D341Med (cell line): ENCODE measurements at regions not wholly inside any gene's neighbourhood (a gene's known extent, or its start where the extent isn't known, plus 50 kb on each side); places are given as distances from the start of the nearest gene placed in this dataset.
"Not testable (repeated sequence)": the region's sequence is repeated elsewhere in the genome, so short reads cannot be mapped to it uniquely, and the experiment has no call there.

Experiments
- DNase-seq: peaks from one replicate; pipeline ENCODE4 v3.0.0; 2012; ENCODE audit warnings: low spot score

DNA sequence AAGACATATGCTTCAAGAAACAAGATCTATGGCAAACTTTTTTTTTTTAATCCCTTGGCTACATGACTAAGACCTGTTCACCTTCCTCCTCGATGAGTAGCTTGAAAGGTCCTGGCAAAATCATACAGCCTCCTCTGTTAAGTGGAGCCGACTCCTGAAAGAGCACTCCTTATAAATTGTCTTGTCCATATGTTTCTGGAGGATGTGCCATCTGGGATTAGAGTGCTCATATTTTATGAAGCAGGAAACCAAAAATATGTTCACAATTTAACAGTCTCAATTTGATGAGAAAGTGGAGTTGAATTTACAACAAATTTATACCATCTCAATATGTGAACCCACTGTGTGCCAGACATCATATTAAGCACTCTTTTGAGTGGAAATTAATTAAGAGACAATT is 912.1 kb upstream of the FAT3 start:
- DNase-seq: no peak

DNA sequence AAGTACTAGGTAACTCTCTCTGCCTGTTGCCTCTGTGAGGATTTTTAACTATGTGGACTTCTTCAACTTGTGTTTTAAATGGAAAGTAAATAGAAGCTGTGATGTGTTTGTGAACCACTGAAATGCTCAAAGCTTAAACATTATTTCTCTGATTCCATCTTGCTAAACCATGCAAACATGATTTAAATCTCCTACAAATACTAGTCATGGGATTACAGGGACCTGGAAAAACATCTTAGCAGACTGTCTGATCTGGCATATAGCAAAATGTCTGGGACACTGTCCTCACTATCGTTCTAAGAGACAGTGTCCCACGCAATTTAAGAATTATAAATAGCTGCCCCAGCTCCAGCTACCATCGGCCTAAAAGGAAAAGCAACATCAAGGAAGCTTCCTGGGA is 914.5 kb upstream of the FAT3 start:
- DNase-seq: no peak

DNA sequence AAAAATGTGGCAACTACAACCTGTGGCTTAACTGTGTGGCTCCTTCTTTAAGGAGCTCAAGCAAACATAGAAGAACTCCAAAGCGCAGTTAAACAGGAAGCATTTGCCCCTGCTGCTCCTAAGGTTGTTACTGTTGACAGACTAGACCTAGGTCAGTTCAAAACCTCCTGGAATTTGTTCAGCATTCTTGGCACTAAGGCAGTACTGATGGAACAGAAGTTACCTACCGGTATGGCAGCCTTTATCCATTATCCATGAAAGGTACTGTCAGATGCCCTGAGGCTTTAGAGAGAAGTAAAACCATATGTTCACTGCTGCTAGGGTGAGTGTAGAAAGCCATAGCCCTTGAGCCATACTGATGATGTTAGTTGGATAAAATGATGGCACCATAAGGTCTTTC is 916.5 kb upstream of the FAT3 start:
- no peak for DNase-seq

DNA sequence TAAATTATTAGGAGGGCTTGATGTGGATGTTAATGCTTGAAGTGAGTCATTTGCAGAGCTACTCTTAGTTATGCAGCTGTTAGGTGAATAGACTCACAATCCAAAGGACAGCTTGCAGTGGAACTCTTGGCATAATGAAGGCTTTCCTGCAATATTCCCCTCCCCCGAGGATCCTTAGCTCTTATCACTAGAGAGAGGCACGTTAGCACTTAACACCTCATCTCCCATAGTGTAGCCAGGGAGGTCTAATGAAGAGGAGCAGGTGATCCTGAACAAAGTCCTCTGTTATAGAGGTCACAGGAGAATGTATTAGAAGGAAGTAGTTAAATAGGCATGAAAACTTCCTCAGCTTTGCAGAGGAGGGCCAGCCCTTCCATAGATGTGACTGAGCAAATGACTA is 919.2 kb upstream of the FAT3 start:
- no peak for DNase-seq

DNA sequence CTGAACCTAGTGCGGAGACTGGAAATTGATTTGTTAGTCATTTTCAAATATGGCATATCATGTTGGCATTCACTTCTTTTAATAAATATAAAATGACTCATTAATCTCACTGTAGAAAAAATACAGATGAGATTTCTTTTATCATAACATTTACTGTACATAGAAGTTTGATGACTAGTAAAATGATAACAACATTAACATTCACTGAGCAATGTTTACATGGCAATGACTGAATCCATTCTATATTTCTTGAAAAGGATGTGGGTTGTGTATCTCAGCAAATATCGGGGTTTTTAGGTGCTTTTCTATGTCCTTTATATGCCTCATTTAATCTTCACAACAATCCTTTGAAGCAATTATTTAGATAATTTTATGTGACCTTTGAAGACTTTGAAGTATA is 920.9 kb upstream of the FAT3 start:
- DNase-seq: no peak

DNA sequence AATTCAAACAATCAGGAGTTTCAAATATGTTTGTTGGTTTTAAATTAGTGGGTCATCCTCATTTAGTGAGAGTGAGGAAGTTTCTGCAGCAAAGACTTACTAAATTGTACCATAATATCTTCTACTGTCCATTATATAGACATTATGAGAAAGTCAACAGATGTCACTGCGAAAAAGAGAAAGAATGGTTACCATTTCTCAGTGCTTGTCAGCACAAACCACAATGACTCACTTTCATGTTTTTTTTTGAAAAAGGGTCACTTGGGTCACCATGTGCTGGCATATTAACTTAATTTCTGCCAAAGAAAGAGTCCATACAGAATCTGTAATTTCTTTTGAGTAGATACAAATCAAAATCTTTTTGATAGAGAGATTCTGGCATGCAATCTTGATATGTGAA is 924.6 kb upstream of the FAT3 start:
- DNase-seq: no peak

DNA sequence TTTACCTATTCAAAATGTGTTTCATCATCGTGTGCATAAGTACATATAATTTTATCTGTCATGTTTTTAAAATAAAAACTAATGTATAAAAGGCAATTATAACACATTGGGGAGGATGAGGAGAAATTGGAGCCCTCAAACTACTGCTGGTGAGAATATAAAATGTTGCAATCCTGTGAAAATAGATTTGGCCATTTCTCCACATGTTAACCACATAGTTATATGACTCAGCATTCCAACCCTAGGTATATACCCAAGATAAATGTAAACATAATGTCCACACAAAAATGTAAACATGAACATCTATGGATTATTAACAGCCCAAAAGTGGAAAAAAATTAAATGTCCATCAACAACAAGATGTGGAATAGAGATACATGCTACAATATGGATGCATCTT is 928.0 kb upstream of the FAT3 start:
- no peak for DNase-seq

DNA sequence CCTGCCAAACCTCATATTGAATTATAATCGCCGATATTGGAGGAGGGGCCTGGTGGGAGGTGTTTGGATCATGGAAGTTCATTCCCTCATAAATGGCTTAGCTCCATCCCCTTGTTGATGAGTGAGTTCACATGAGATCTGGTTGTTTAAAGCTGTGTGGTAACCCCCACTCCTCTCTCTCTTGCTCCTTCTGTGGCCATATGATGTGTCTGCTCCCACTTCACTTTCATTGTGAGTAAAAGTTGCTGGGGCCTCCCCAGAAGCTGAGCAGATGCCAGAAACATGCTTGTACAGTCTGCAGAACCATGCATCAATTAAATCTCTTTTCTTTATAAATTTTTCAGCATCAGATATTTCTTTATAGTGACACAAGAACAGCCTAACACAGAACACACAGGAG is 929.0 kb upstream of the FAT3 start:
- no peak for DNase-seq

DNA sequence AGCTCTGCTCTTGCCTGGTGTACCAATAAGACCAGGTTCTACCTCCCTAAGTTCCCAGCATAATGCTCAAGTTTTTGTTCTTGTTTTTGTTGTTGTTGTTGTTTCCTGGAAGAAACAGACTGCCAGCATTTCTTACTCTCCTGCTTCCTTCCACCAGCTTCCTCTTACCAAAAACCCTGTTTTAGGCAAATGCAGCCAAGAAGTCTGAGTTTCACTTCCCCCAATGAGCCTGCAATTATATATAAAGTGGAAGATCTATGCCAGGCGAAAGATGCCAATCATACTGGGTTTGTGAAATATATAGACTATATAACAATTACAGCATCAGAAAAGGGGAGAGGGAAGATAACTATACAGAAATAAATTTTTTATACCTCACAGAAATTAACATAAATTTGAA is 931.5 kb upstream of the FAT3 start:
- DNase-seq: no peak

DNA sequence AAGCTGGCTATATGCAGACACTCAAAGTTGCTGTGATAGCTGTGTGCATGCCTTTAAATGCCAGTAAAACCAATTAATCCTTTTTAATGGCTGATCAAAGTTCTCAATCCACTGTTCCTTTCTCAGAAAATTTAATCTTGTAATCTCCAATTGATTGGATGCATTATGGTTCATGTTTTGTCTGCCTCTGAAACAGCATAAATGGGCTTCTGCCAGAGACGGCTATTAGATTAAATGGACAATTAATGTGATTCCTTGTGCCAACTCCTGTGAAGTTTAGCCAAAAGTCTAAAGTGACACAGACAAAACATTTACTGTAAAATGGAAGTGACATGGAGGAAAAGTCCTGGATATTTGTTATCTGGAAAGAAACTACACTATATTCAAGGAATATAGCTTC is 952.5 kb upstream of the FAT3 start:
- no peak for DNase-seq

DNA sequence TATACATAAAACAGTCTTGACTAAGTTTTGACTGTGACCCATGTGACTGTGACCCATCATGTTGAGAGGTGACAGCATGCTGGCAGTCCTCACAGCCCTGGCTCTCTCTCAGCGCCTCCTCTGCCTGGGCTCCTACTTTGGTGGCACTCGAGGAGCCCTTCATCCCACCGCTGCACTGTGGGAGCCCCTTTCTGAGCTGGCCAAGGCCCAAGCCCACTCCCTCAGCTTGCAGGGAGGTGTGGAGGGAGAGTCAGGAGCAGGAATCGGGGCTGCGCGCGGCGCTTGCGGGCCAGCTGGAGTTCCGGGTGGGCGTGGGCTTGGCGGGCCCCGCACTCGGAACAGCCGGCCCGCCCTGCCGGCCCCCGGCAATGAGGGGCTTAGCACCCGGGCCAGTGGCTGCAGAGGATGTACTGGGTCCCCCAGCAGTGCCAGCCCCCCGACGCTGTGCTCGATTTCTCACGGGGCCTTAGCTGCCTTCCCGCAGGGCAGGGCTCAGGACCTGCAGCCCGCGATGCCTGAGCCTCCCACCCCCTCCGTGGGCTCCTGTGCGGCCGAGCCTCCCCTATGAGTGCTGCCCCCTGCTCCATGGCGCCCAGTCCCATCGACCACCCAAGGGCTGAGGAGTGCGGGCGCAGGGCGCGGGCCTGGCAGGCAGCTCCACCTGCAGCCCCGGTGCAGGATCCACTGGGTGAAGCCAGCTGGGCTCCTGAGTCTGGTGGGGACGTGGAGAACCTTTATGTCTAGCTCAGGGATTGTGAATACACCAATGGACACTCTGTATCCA is 955.9 kb upstream of the FAT3 start:
- DNase-seq: not testable (repeated sequence)

DNA sequence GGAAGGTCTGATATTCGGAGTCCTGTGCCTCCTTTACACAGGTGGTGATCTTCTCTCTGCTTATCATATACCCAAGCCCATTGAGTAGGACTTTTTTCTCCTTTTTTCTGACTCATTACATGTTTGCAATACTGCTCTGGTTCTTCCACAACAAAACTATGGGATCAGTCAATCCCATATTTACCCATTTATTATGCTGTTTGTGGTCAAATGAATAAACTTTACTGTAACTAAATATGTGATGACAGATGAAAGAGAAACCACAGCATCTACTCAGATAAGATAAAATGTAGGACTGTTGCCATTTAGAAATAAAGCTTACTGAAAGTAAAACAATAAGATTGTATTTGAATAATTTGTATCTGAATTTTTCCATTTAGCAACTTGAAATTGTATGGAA is 958.7 kb upstream of the FAT3 start:
- no peak for DNase-seq

DNA sequence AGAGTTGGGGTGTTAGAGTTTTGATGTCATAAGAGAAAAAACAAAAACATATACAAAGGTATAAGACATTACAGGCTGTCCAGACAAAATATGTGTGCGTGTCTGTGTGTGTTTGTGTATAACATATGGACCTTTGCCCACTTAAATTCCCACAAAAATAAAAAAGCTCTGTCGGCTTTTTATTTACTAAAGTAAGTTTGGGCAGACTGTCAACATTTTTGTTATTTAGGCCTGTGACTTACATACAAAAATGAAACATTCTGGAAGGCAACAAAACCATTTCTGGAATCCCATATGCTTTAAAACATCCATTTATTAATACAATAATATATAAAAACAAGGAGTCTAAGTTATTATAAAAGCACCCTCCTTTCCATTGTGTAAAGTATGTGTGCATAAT is 960.1 kb upstream of the FAT3 start:
- no peak for DNase-seq

DNA sequence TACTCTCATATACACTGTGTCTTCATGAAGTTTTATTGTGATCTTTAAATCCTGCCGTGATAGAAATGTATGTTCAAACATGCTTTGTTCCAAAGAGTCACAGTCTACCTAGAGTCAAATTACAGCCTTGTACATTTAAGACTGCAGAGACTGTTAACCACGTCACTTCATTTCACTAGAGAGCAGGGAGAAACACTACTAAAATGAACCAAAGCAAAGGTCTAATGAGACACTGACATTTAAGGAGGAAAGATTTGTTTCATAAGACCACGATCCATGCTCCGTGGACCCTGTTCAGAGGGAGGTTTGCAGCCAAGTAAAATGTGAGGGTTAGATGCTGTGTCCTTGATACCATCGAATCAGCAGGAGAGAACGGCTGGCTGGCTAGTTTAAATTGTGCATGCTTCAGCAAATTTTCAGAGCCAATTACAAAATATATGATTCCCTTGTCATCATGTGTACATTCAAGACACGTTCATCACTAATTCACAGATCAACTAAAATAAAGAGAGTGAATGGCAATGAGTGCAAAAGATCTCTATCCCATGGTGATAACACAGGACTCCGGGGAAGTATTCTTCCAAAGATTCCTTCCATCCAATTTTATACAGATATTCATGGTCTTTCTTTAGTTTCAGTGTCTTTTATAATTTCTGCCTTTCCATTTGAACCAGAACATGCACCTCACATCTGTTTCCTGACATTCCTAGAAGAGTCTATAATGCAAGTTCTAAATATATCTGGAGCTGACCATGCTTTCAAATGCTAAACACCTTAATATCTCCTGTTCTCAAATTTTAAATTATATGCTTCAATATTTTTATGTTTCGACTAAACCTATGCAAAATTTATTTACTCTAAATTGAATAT is 960.9 kb upstream of the FAT3 start:
- no peak for DNase-seq

DNA sequence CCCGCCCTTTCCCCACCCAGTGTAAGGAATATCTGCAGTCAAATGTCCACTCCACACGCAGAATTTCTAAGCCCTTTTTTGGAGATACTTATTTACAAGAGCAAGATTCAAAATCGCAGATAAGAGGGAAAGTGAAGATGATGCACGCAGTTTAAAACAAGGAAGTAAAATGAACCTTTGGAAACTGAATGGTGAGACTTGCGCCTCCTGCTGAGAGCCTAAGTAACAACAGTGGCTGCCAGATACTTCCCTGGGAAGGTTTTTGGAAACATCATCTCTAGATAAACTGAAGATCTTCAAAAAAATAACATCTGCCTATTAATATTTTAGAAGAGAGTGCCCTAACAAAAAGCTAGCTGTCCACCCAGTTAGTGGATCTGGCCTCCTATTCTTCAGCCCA is 963.1 kb upstream of the FAT3 start:
- DNase-seq: no peak

DNA sequence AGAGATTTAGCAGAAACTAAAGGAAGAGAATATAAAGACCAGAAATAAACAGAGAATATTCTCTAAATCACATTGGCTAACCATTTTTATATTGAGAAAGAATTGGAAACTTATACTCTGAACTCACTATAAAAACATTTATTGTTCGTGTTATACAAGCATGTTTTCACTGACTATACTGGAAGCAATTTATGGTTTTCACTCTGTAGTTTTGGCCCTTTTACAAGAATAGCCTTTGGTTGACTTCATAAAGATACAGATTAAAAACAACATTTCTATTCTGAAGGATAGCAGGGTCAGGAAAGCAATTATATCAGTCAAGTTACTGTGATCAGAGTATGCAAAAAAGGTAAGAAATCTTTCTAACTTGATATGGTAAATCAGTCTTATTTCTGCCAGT is 965.7 kb upstream of the FAT3 start:
- no peak for DNase-seq

DNA sequence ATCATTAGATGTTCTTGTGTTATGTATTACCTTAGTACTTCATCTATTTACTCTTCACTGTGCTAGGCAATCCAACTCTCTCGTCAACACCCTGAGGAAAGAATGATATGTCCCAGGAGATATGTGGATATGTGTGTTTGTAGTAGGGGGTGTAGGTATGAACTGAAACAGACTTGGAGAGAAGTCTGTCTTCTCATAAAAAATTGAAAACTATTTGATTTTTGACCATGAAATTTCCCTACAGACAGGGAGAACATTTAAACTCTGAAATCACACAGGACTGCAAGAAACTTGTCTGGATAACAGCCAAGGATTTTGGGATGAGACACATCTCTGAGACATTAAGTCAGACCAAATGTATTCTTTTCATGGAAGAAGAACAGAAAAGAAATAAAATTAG is 967.0 kb upstream of the FAT3 start:
- no peak for DNase-seq

DNA sequence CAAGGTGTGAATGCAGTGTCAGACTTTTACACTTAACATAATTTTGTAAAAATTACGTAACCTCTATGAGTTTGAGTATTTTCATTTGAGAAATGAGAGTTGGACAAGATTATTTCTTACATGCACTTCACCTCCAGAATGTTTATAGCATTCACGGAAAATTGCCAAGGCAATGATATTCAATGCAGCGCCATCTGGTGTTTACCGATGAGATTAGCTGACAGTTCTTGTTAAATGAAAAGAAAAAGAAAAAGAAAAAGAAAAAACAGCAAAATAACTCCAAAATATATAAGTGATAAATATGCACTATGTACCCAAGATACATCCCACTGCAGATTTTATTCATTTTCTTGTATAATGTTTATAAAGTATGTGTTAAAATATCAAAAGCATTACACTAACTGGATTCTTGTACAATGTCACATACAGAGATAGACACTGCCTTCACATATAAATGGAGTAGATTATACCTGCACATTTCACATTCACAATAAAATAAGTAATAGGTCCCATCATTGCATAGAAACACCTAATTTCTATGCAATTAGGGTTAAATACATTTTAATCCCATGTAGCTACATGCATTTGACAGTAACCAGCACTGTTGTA is 976.3 kb upstream of the FAT3 start:
- DNase-seq: no peak

DNA sequence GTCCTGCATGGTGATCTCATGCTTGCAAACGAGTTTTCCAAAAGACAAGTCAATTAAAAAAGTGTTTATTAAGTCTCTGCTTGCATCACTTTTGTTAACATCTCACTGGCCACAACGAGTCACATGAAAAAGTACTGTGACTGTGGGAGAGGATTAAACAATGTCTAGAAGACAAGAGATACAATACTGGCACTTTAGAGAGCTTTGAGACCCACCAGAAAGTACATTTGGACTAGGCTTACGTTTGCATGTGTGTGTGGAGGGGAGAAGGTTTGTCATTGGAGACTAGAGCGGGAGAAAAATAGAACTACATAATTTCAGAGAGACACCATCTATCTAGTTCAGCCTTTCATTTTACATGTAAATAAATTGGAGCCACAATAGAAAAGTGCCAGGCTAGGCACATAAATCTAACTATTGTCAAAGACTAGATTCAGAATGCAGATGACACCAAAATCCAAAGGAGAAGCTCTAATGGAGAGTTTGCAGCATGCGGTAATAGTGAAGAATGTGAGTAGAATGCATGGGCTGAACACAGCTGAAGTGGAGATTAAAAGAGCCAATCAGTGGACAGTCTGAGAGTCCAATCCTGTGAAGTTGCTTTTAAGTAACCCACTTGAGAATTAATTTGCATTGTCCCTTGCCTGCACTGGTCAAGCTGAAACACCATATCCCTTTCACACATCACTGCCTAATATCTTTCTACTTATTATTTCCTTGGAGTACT is 977.4 kb upstream of the FAT3 start:
- DNase-seq: no peak

DNA sequence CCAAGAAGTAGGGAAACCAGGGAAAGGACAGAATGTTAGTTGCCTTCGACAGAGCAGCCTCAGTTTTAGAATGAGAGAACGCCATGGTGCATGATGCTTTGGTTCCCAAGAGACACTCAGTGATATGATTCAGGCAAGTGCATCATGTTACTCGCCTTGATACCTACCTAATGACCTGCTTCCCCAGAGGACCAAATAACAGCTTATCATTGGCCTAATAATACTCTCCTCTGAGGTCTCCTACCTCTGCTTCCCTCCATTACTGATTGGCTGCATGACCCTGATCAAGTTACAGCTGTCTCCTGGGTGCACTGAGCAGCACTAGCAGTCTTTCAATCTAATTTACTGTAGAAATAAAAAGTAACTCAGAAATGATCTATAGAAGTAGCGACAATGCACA is 979.7 kb upstream of the FAT3 start:
- DNase-seq: no peak

DNA sequence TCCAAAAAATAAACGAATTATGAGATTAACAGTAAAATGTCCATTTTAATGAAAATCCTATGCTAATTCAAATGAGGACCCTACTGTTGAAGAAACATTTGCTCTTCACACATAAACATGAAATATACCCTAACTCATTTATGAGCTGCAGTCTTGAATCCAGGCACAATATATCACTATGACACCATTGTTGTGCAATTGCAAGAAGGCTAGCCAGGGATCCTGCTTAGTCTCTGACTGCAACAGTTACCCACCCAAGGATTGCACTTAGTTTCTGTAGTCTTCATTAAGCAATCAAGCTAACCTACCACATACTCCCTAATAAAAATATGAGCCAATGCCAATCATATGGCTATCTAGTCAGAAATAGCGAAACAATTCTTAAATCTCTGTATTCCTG is 981.0 kb upstream of the FAT3 start:
- DNase-seq: no peak

DNA sequence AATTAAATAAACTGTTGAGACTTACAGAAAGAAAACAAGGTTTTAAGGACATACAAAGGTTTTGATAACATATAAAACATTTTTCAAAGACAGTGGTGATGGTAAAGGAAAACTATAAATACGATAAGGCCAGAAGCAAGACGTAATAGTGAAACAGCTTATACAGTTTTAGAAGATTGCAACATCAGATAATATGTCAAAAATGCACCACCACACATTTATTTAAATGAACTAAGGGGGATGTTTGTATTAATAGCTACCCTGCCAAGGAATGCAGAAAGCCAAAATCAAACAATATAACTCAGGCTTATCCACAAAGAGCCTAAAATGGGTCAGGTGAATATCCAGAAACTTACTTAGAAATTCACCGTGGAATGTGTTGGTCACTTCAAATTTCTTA is 981.6 kb upstream of the FAT3 start:
- DNase-seq: no peak

DNA sequence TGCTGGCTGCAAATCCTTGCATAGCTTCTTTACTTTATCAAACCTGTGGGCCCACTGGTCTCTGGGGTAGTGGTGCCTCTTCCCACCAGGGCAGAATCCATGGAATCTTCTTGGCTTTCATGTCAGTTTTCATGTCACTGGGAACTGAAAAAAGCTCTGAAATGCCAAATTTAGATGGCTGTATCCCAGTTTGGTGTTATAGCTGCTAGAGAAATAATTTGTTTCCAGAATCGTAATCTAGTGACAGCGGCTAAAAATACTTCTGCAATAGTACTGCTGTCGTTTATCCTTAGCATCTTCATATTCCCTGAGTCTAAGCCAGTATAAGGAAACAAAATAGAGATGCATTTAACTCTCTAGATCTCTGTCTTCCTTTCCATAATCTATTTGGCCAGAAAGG is 983.4 kb upstream of the FAT3 start:
- DNase-seq: no peak
